Trophoblast cell (in vitro differentiated cells and primary cell): ENCODE measurements at regions not wholly inside any gene's neighbourhood (a gene's known extent, or its start where the extent isn't known, plus 50 kb on each side); places are given as distances from the start of the nearest gene placed in this dataset.

Experiments
- DNase-seq, 2 donors: peaks; one replicate each; pipeline ENCODE4 v3.0.0-alpha.2; 2016
- H2AFZ ChIP-seq: 2 replicates; pipeline ENCODE4 v1.6.1; 2013; ENCODE audit warnings: low read length, moderate library complexity, mild to moderate bottlenecking; ENCODE audit not compliant: insufficient read depth, poor library complexity
- H2AK5ac ChIP-seq: 2 replicates; pipeline ENCODE4 v1.6.1; 2013; ENCODE audit warnings: mild to moderate bottlenecking, low read length
- H2BK120ac ChIP-seq: 2 replicates; pipeline ENCODE4 v1.6.1; 2013; ENCODE audit warnings: low read length, mild to moderate bottlenecking, moderate library complexity; ENCODE audit not compliant: insufficient read depth, poor library complexity
- H2BK12ac ChIP-seq: 2 replicates; pipeline ENCODE4 v1.6.1; 2013; ENCODE audit warnings: mild to moderate bottlenecking, low read length, moderate library complexity
- H2BK5ac ChIP-seq: 2 replicates; pipeline ENCODE4 v1.6.1; 2013; ENCODE audit warnings: low read length, low read depth, moderate library complexity, mild to moderate bottlenecking; ENCODE audit not compliant: poor library complexity
- H3K14ac ChIP-seq: 2 replicates; pipeline ENCODE4 v1.6.1; 2013; ENCODE audit warnings: mild to moderate bottlenecking, low read length
- H3K18ac ChIP-seq: 2 replicates; pipeline ENCODE4 v1.6.1; 2013; ENCODE audit warnings: mild to moderate bottlenecking, low read length
- H3K23ac ChIP-seq: 2 replicates; pipeline ENCODE4 v1.6.1; 2013; ENCODE audit warnings: low read length
- H3K27ac ChIP-seq: 2 replicates; pipeline ENCODE4 v1.5.1; 2013; ENCODE audit warnings: low read depth, mild to moderate bottlenecking, inconsistent platforms, low read length, moderate library complexity
- H3K27me3 ChIP-seq: 2 replicates; pipeline ENCODE4 v1.6.1; 2013; ENCODE audit warnings: inconsistent platforms, mild to moderate bottlenecking, low read length, moderate library complexity; ENCODE audit not compliant: insufficient read depth
- H3K36me3 ChIP-seq, 2 experiments: 1 replicate in 1 of 2; 2 replicates in 1 of 2; pipeline ENCODE4 v1.6.1; 2013; ENCODE audit warnings: low read length in 2 of 2, mild to moderate bottlenecking in 2 of 2, moderate library complexity in 1 of 2; ENCODE audit not compliant: insufficient read depth in 2 of 2, control insufficient read depth in 1 of 2
- H3K4ac ChIP-seq: 2 replicates; pipeline ENCODE4 v1.6.1; 2013; ENCODE audit warnings: low read depth, mild to moderate bottlenecking, low read length, moderate library complexity
- H3K4me1 ChIP-seq, 2 experiments: 1 replicate in 1 of 2; 2 replicates in 1 of 2; pipeline ENCODE4 v1.6.1; 2013; ENCODE audit warnings: low read length in 2 of 2, mild to moderate bottlenecking in 2 of 2, moderate library complexity in 1 of 2; ENCODE audit not compliant: insufficient read depth in 2 of 2, control insufficient read depth in 1 of 2
- H3K4me2 ChIP-seq: 2 replicates; pipeline ENCODE4 v1.6.1; 2013; ENCODE audit warnings: inconsistent platforms, mild to moderate bottlenecking, low read length, moderate library complexity
- H3K4me3 ChIP-seq: 2 replicates; pipeline ENCODE4 v1.5.1; 2013; ENCODE audit warnings: mild to moderate bottlenecking, low read depth, low read length, inconsistent platforms
- H3K79me1 ChIP-seq: one replicate; pipeline ENCODE4 v1.6.1; 2013; ENCODE audit warnings: low read length
- H3K79me2 ChIP-seq: 2 replicates; pipeline ENCODE4 v1.6.1; 2013; ENCODE audit warnings: low read length, mild to moderate bottlenecking; ENCODE audit not compliant: control insufficient read depth, insufficient read depth, poor library complexity
- H3K9ac ChIP-seq: 2 replicates; pipeline ENCODE4 v1.6.1; 2013; ENCODE audit warnings: mild to moderate bottlenecking, low read length
- H3K9me3 ChIP-seq: 2 replicates; pipeline ENCODE4 v1.6.1; 2013; ENCODE audit warnings: low read depth, mild to moderate bottlenecking, control low read depth, inconsistent platforms, low read length; ENCODE audit not compliant: insufficient read depth
- H4K12ac ChIP-seq: 2 replicates; pipeline ENCODE4 v1.6.1; 2013; ENCODE audit warnings: low read depth, mild to moderate bottlenecking, low read length, moderate library complexity
- H4K8ac ChIP-seq: 2 replicates; pipeline ENCODE4 v1.6.1; 2013; ENCODE audit warnings: low read depth, mild to moderate bottlenecking, low read length, moderate library complexity
- H4K91ac ChIP-seq: one replicate; pipeline ENCODE4 v1.6.1; 2013; ENCODE audit warnings: low read depth, mild to moderate bottlenecking, low read length, moderate library complexity
- WGBS: extraction: QIAGEN DNeasy Blood & Tissue Kit; methylation state at CpG from one replicate; pipeline ENCODE4 v1.1.7; 2013; ENCODE audit warnings: missing lambda C conversion rate; ENCODE audit not compliant: insufficient read length, insufficient coverage; ENCODE audit errors: extremely low coverage; 5-methylcytosine and 5-hydroxymethylcytosine counted together

DNA sequence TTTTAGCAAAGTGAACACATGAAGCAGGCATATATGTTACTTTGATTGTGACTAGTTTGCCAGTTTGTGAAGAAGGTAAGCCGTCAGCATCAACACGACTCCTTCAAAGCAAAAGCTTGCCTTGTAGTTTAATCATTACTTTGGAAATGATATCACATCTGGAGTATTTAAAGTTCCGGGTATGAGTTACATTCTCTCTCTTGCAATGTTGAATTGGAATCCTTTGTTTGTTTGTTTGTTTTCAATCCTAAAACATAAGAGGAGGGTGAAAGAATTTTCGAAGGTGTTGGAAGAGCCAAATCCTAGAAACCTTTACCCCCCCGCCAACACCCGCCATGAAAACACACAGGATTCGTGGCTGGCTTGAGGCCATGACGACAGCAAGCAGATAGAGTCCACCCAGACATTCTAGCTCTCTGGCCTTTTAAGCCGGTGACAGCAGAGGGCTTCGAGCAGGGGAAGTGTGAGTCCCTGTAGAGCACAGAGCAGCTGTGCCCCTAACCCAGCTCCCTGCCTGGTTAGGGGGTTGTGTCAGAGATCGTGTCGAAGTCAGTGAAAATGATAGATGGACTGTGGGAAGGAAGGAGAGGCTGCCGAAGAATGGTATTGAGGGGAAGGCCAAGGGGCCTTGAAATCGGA is 103.8 kb upstream of the SMIM21 start:
- Histone ChIP-seq H2BK5ac (no peak overlapping the region), H3K79me1 (no peaks in the 10 kb centered on the region), H3K4me2 (no peak overlapping the region), H3K4me3 (no peak overlapping the region), H3K79me2 (no peaks in the 10 kb centered on the region), H3K14ac (no peak overlapping the region), H2AK5ac (no peak overlapping the region), H2AFZ (no peak overlapping the region), H3K4ac (no peak overlapping the region), H3K27ac (no peak overlapping the region), H3K4me1 (no peaks in the 10 kb centered on the region), H2BK12ac (no peak overlapping the region), H3K36me3 (no peaks in the 10 kb centered on the region), H3K9me3 (no peaks in the 10 kb centered on the region), H4K91ac (no peak overlapping the region), H3K27me3 (no peaks in the 10 kb centered on the region), H2BK120ac (no peak overlapping the region), H4K12ac (no peak overlapping the region), H4K8ac (no peak overlapping the region), H3K18ac (no peak overlapping the region), H3K23ac (no peak overlapping the region), H3K9ac (no peak overlapping the region)
- WGBS, result no CpG with 5 or more reads among the region's 14 CpGs
- no peak for DNase-seq

GRCh38 chr18:75530566-75531211 is 103.2 kb upstream of the SMIM21 start:
- WGBS, result no CpG with 5 or more reads among the region's 7 CpGs
- H3K79me1 ChIP-seq, result no peaks in the 10 kb centered on the region
- H3K4ac ChIP-seq, result no peak overlapping the region
- no peaks in the 10 kb centered on the region for H3K79me2 ChIP-seq
- no peak overlapping the region for H2AK5ac ChIP-seq
- no peak overlapping the region for H3K18ac ChIP-seq
- no peak overlapping the region for H3K23ac ChIP-seq
- no peak for DNase-seq
- no peak overlapping the region for H3K4me2 ChIP-seq
- H2AFZ ChIP-seq, result no peak overlapping the region
- H3K4me1 ChIP-seq, result no peaks in the 10 kb centered on the region
- no peak overlapping the region for H2BK5ac ChIP-seq
- H3K4me3 ChIP-seq, result no peak overlapping the region
- no peak overlapping the region for H4K91ac ChIP-seq
- H3K27ac ChIP-seq, result no peak overlapping the region
- H3K14ac ChIP-seq, result no peak overlapping the region
- no peak overlapping the region for H2BK12ac ChIP-seq
- H3K9ac ChIP-seq, result no peak overlapping the region
- no peak overlapping the region for H4K8ac ChIP-seq
- no peaks in the 10 kb centered on the region for H3K27me3 ChIP-seq
- no peaks in the 10 kb centered on the region for H3K9me3 ChIP-seq
- no peak overlapping the region for H2BK120ac ChIP-seq
- H4K12ac ChIP-seq, result no peak overlapping the region
- H3K36me3 ChIP-seq, result no peaks in the 10 kb centered on the region

DNA sequence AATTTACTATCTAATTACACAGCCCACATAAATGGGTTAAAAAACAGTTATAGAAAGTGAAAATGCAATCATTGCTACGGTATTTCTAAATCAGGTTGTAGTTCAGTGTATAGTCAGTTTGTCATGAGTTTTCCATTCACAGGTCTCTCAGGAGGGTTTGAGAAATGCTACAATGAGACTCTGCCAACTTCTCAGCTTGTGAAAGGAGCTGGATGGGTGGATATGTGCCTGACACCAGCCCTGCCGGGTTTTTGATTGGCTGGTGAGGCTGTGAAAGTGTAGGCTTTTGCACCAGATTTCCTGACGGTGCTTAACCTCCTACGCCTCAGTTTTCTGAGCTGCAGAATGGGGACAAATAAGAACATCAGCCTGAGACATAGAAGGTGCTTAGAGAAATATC is 102.6 kb upstream of the SMIM21 start:
- Histone ChIP-seq H3K9ac (no peak overlapping the region), H4K8ac (no peak overlapping the region), H2AFZ (no peak overlapping the region), H3K23ac (no peak overlapping the region), H3K79me1 (no peaks in the 10 kb centered on the region), H3K79me2 (no peaks in the 10 kb centered on the region), H3K36me3 (no peaks in the 10 kb centered on the region), H3K27ac (no peak overlapping the region), H2BK12ac (no peak overlapping the region), H4K91ac (no peak overlapping the region), H3K18ac (no peak overlapping the region), H2BK5ac (no peak overlapping the region), H3K27me3 (no peaks in the 10 kb centered on the region), H4K12ac (no peak overlapping the region), H3K4me1 (no peaks in the 10 kb centered on the region), H3K4me2 (no peak overlapping the region), H3K9me3 (no peaks in the 10 kb centered on the region), H2AK5ac (no peak overlapping the region), H2BK120ac (no peak overlapping the region), H3K4ac (no peak overlapping the region), H3K4me3 (no peak overlapping the region), H3K14ac (no peak overlapping the region)
- no CpG with 5 or more reads among the region's 4 CpGs for WGBS
- DNase-seq, result no peak

DNA sequence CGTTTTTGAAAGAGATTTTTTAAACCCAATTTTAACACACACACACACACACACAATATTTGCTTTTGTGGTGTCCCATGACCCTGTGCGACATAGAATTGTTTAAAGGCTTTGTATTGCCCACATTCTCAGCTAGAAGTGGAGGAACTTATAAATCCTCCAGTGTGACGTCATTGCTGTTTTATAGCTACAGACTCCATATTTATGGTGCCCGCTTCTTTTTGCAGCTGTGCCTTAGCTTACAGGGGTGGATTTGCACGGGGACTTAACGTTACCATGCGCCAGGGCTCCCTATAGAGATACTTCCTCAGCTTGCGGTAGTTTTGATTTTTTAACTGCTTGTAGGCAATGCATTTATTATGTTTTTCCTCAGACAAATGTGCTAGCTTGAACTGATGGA is 101.9 kb upstream of the SMIM21 start:
- Histone ChIP-seq H4K8ac (no peak overlapping the region), H3K79me2 (no peaks in the 10 kb centered on the region), H3K18ac (no peak overlapping the region), H3K23ac (no peak overlapping the region), H3K9me3 (peaks cover 3% of the 10 kb centered on the region), H3K27me3 (no peaks in the 10 kb centered on the region), H4K91ac (no peak overlapping the region), H2BK120ac (no peak overlapping the region), H3K36me3 (no peaks in the 10 kb centered on the region), H2BK5ac (no peak overlapping the region), H4K12ac (no peak overlapping the region), H3K4me3 (no peak overlapping the region), H2AFZ (no peak overlapping the region), H2AK5ac (no peak overlapping the region), H3K4me1 (no peaks in the 10 kb centered on the region), H3K4ac (no peak overlapping the region), H3K14ac (no peak overlapping the region), H3K27ac (no peak overlapping the region), H3K9ac (no peak overlapping the region), H2BK12ac (no peak overlapping the region), H3K4me2 (no peak overlapping the region), H3K79me1 (no peaks in the 10 kb centered on the region)
- no peak for DNase-seq
- WGBS, result no CpG with 5 or more reads among the region's 8 CpGs
